ENCODE measurements at regions not wholly inside any gene's neighbourhood (a gene's known extent, or its start where the extent isn't known, plus 50 kb on each side); places are given as distances from the start of the nearest gene placed in this dataset.

DNA sequence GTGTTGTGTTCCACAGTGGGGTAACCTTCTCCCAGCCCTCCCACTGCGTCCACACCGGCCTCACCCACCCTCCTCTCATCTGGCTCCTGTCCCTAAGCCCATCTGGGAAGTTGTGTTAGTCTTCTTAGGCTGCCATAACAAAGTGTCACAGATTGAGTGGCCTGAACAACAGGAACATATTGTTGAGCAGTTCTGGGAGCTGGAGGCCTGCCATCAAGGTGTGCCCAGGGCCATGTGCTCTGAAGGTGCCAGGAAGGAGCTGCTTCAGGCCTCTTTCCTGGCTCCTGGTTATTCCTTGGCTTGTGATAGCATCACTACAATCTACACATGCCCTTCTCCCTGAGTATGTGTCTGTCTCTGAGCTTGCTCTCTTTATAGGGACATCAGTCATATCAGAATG is 327.6 kb upstream of the COBL start:
- TF ChIP-seq, protein P1, sequence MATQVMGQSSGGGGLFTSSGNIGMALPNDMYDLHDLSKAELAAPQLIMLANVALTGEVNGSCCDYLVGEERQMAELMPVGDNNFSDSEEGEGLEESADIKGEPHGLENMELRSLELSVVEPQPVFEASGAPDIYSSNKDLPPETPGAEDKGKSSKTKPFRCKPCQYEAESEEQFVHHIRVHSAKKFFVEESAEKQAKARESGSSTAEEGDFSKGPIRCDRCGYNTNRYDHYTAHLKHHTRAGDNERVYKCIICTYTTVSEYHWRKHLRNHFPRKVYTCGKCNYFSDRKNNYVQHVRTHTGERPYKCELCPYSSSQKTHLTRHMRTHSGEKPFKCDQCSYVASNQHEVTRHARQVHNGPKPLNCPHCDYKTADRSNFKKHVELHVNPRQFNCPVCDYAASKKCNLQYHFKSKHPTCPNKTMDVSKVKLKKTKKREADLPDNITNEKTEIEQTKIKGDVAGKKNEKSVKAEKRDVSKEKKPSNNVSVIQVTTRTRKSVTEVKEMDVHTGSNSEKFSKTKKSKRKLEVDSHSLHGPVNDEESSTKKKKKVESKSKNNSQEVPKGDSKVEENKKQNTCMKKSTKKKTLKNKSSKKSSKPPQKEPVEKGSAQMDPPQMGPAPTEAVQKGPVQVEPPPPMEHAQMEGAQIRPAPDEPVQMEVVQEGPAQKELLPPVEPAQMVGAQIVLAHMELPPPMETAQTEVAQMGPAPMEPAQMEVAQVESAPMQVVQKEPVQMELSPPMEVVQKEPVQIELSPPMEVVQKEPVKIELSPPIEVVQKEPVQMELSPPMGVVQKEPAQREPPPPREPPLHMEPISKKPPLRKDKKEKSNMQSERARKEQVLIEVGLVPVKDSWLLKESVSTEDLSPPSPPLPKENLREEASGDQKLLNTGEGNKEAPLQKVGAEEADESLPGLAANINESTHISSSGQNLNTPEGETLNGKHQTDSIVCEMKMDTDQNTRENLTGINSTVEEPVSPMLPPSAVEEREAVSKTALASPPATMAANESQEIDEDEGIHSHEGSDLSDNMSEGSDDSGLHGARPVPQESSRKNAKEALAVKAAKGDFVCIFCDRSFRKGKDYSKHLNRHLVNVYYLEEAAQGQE (IDR thresholded peaks at IDR 0.05; ENCODE audit: low read depth), result no peak
- TF ChIP-seq TEAD4 (IDR thresholded peaks at IDR 0.05) (no peak), TAF1 (IDR thresholded peaks at IDR 0.05; ENCODE audit: low read depth) (no peak), TCF12 (IDR thresholded peaks at IDR 0.05; ENCODE audit: low read depth) (no peak)
- TF ChIP-seq, protein P2, sequence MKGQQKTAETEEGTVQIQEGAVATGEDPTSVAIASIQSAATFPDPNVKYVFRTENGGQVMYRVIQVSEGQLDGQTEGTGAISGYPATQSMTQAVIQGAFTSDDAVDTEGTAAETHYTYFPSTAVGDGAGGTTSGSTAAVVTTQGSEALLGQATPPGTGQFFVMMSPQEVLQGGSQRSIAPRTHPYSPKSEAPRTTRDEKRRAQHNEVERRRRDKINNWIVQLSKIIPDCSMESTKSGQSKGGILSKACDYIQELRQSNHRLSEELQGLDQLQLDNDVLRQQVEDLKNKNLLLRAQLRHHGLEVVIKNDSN (IDR thresholded peaks at IDR 0.05), result no peak

DNA sequence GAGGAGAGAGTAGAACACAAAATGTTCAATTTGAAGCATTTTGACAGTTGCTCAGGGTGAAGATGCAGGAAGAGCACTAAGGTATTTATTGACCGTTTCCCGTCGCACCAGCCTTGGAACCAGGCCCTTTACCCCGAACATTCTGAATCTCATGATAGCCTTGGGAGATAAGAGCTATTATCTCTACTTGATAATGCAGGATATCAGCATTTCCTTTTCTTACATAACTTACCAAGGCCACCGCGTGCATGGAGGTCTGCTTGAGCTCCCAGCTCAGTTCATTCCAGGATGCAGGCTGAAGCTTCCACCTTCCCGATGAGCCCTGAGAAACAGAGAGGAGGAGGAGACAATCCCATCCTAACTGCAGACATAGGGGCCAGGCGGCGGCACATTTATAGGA is 324.2 kb upstream of the COBL start:
- TF ChIP-seq TEAD4 (IDR thresholded peaks at IDR 0.05), result no peak
- no peak for TF ChIP-seq NFIC (IDR thresholded peaks at IDR 0.05)
- TF ChIP-seq EGR1 (IDR thresholded peaks at IDR 0.05), result no peak
- no peak for TF ChIP-seq TCF12 (IDR thresholded peaks at IDR 0.05; ENCODE audit: low read depth)

DNA sequence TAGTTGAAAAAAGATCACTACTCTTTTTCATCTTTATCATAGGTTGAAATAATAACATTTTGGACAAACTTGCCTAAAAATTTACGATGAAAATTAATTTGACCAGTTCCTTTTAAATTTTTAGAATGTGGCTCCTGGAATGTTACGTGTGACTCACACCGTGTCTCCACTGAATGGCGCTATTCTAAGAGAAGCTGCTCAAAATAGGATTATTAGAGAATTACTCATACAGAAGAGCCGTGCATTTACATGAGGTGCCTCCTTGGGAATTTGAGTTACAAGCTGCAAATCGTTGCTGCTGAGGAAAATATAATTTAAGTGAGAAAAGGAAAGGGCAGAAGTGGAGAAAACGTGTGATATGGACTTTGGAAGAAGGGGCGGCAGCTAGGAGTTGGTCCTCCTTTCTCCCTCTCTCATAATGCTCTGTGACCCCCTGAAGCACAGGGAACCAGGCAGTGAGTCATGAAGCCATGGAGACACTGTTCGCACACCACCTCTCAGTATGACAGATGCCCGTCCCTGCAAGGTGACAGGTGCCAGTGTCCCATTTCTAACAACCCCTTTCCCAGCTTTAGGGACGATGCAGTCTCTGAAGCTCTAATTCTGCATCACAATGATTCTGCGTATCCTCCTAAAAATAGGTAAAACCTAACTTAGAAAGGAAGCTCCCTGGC is 323.2 kb upstream of the COBL start:
- no peak for TF ChIP-seq EP300 (IDR thresholded peaks at IDR 0.05; ENCODE audit: borderline replicate concordance)
- no peak for TF ChIP-seq TEAD4 (IDR thresholded peaks at IDR 0.05)
- no peak for TF ChIP-seq FOXM1 (IDR thresholded peaks at IDR 0.05; ENCODE audit: borderline replicate concordance, low read depth)
- no peak for TF ChIP-seq NFIC (IDR thresholded peaks at IDR 0.05)
- TF ChIP-seq CEBPB (IDR thresholded peaks at IDR 0.05), result no peak
- no peak for TF ChIP-seq ZBTB7A (IDR thresholded peaks at IDR 0.05; ENCODE audit: low read depth)
- TF ChIP-seq TAF1 (IDR thresholded peaks at IDR 0.05; ENCODE audit: low read depth), result no peak
- TF ChIP-seq EGR1 (IDR thresholded peaks at IDR 0.05), result no peak
- TF ChIP-seq, protein P1 (IDR thresholded peaks at IDR 0.05; ENCODE audit: low read depth), result no peak
- TF ChIP-seq, protein P3, sequence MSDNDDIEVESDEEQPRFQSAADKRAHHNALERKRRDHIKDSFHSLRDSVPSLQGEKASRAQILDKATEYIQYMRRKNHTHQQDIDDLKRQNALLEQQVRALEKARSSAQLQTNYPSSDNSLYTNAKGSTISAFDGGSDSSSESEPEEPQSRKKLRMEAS (IDR thresholded peaks at IDR 0.05), result no peak
- no peak for TF ChIP-seq CREB1 (IDR thresholded peaks at IDR 0.05; ENCODE audit: low read depth)
- no peak for TF ChIP-seq RAD21 (IDR thresholded peaks at IDR 0.05; ENCODE audit: low read depth)
- TF ChIP-seq YY1 (IDR thresholded peaks at IDR 0.05; ENCODE audit: low read depth), result no peak
- TF ChIP-seq, protein P2 (IDR thresholded peaks at IDR 0.05), result no peak
- TF ChIP-seq TCF12 (IDR thresholded peaks at IDR 0.05; ENCODE audit: low read depth), result no peak

DNA sequence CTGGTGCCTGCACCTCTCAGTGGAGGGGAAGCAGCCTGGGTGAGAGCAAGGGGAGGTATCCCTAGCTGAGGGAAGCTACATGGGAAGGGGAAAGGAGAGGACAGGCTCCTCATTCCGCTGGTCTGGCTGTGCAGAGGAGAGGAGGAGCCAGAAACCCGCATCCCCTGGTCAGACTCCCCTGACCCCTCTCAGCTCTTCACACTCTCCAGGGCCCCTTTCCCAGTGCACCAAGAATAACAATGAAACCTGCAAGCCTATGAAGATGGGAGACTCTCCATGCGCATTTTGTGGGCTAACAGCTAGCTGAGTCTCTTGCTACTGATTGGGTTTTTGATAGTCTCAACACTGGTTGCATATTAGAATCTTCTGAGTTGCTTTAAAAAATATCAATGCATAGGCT is 319.9 kb upstream of the COBL start:
- TF ChIP-seq CEBPB (IDR thresholded peaks at IDR 0.05), result no peak
- no peak for TF ChIP-seq NFIC (IDR thresholded peaks at IDR 0.05)
- TF ChIP-seq, protein P1 (IDR thresholded peaks at IDR 0.05; ENCODE audit: low read depth), result no peak

DNA sequence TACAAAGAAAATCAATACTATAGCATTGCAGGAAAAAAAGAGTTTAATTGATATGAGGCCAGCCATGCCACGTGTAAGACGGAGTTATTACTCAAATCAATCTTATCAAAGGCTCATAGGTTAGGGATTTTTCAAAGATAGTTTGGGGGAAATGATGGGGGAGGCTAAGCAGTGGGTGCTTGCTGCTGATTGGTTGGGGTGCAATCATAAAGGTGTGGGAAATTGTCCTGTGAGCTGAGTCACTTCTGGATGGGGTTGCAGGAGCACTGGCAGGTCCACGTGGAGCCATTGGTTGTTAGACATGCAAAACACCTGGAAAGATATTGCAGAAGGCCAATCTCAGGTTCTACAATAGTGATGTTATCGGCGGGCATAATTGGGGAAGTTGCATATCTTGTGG is 319.2 kb upstream of the COBL start:
- TF ChIP-seq TAF1 (IDR thresholded peaks at IDR 0.05; ENCODE audit: low read depth) (no peak), TEAD4 (IDR thresholded peaks at IDR 0.05) (no peak), CREB1 (IDR thresholded peaks at IDR 0.05; ENCODE audit: low read depth) (no peak), YY1 (IDR thresholded peaks at IDR 0.05; ENCODE audit: low read depth) (no peak), RAD21 (IDR thresholded peaks at IDR 0.05; ENCODE audit: low read depth) (no peak), NFIC (IDR thresholded peaks at IDR 0.05) (no peak), TCF12 (IDR thresholded peaks at IDR 0.05; ENCODE audit: low read depth) (no peak), CEBPB (IDR thresholded peaks at IDR 0.05) (no peak), EP300 (IDR thresholded peaks at IDR 0.05; ENCODE audit: borderline replicate concordance) (no peak), EGR1 (IDR thresholded peaks at IDR 0.05) (no peak), FOXM1 (IDR thresholded peaks at IDR 0.05; ENCODE audit: borderline replicate concordance, low read depth) (no peak)
- TF ChIP-seq, protein P2 (IDR thresholded peaks at IDR 0.05), result no peak
- TF ChIP-seq, protein P3 (IDR thresholded peaks at IDR 0.05), result no peak
- TF ChIP-seq, protein P1 (IDR thresholded peaks at IDR 0.05; ENCODE audit: low read depth), result no peak

All from Ishikawa (cell line).